WERI-Rb-1 (cell line): ENCODE measurements at regions not wholly inside any gene's neighbourhood (a gene's known extent, or its start where the extent isn't known, plus 50 kb on each side); places are given as distances from the start of the nearest gene placed in this dataset.

Experiments used
- DNase-seq: peaks from one replicate; pipeline ENCODE4 v3.0.0-alpha.2; 2020
- H3K27ac ChIP-seq: fragments of 250-450 bp; sonication (Bioruptor Pico); 2 replicates; pipeline ENCODE4 v1.5.1; 2020; ENCODE audit warnings: mild to moderate bottlenecking, moderate library complexity
- H3K27me3 ChIP-seq: fragments of 250-450 bp; sonication (Bioruptor Pico); 2 replicates; pipeline ENCODE4 v1.5.1; 2021; ENCODE audit warnings: mild to moderate bottlenecking, low read depth, moderate library complexity; ENCODE audit not compliant: insufficient read depth, severe bottlenecking
- H3K36me3 ChIP-seq: fragments of 250-450 bp; sonication (Bioruptor Pico); 2 replicates; pipeline ENCODE4 v1.5.1; 2020; ENCODE audit warnings: mild to moderate bottlenecking, moderate library complexity
- H3K4me3 ChIP-seq: 2 replicates; pipeline ENCODE4 v1.5.1; 2011; ENCODE audit warnings: low read depth, mild to moderate bottlenecking, control low read depth, low read length
- H3K9me3 ChIP-seq: fragments of 250-450 bp; sonication (Bioruptor Pico); 2 replicates; pipeline ENCODE4 v1.5.1; 2021; ENCODE audit warnings: mild to moderate bottlenecking, moderate library complexity; ENCODE audit not compliant: severe bottlenecking
- CTCF ChIP-seq: IDR thresholded peaks from 2 replicates; pipeline ENCODE4 v1.5.1; 2011; ENCODE audit warnings: low read depth, mild to moderate bottlenecking, control low read depth, inconsistent platforms, low read length

GRCh38 chr20:23260181-23260840 lies 90.3 kb upstream of the NXT1 start:
- Histone ChIP-seq H3K36me3 (no peaks in the 10 kb centered on the region), H3K9me3 (peaks cover 5% of the 10 kb centered on the region), H3K4me3 (no peak overlapping the region), H3K27me3 (peaks cover 69% of the 10 kb centered on the region), H3K27ac (no peak overlapping the region)
- no peak for TF ChIP-seq CTCF
- DNase-seq = no peak

GRCh38 chr20:23258747-23259121 lies 91.9 kb upstream of the NXT1 start:
- DNase-seq = no peak
- peaks cover 5% of the 10 kb centered on the region for H3K9me3 ChIP-seq
- peaks cover 70% of the 10 kb centered on the region for H3K27me3 ChIP-seq
- H3K27ac ChIP-seq = no peak overlapping the region
- H3K36me3 ChIP-seq = no peaks in the 10 kb centered on the region
- H3K4me3 ChIP-seq = no peak overlapping the region
- TF ChIP-seq CTCF = no peak

- no peaks in the 10 kb centered on the region for H3K36me3 ChIP-seq
- no peak for DNase-seq
- no peak for TF ChIP-seq CTCF
- no peaks in the 10 kb centered on the region for H3K9me3 ChIP-seq
- H3K27me3 ChIP-seq = peaks cover 71% of the 10 kb centered on the region
- H3K27ac ChIP-seq = no peak overlapping the region
- no peak overlapping the region for H3K4me3 ChIP-seq
Observed at GRCh38 chr20:23257848-23258746, 92.5 kb upstream of the NXT1 start.

- DNase-seq = no peak
- Histone ChIP-seq H3K27ac (no peak overlapping the region), H3K9me3 (no peaks in the 10 kb centered on the region), H3K4me3 (no peak overlapping the region), H3K27me3 (peaks cover 79% of the 10 kb centered on the region), H3K36me3 (no peaks in the 10 kb centered on the region)
- no peak for TF ChIP-seq CTCF
Observed at GRCh38 chr20:23257106-23257761, 93.4 kb upstream of the NXT1 start.

GRCh38 chr20:23255716-23256385 lies 94.7 kb upstream of the NXT1 start:
- no peak overlapping the region for H3K4me3 ChIP-seq
- peaks cover 93% of the 10 kb centered on the region for H3K27me3 ChIP-seq
- H3K9me3 ChIP-seq = peaks cover under 1% of the 10 kb centered on the region
- H3K36me3 ChIP-seq = no peaks in the 10 kb centered on the region
- H3K27ac ChIP-seq = no peak overlapping the region
- no peak for DNase-seq
- no peak for TF ChIP-seq CTCF
